ENCODE measurements at regions not wholly inside any gene's neighbourhood (a gene's known extent, or its start where the extent isn't known, plus 50 kb on each side); places are given as distances from the start of the nearest gene placed in this dataset.

DNA sequence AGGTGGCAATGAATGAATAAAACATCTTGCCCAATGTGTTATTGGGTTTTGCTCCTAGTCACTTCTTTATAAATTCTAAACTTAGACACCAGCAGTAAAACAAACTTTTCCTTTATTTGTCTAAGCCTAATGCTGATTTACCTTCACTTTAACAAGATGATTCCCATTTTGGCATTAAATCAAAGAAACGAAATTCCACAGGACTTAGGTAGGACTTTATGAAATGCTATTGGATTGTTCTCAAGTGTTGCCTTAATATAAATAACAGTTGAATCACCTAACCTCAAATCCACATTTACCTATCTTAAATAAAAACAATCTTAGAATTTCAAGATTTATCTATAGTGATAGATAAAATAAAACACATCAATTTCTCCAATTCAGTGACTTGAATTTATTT lies 831.8 kb downstream of the EPHA7 start:
- no peak overlapping the region for H3K9ac ChIP-seq (replicated peaks in 1 of 4; ENCODE audit: extremely low read depth in 1 of 4, low read depth in 3 of 4, low read length in 3 of 4)
- POLR2A ChIA-PET (ENCODE audit: partially characterized antibody): no interaction called here
- no peak overlapping the region for H3K14ac ChIP-seq (ENCODE audit: insufficient read length)
- no peak overlapping the region for H2BK15ac ChIP-seq (ENCODE audit: low read length)
- WGBS, 2 experiments (ENCODE audit: extremely low coverage in 1 of 2, insufficient coverage in 1 of 2, insufficient read length in 1 of 2, insufficient replicate concordance in 2 of 2, low coverage in 1 of 2, low lambda C conversion rate in 2 of 2, missing lambda C conversion rate in 1 of 2): 84% methylated on average over 1 of the region's 1 CpG; no CpG with 5 or more reads in 1 of the 2 experiments
- no peak overlapping the region for H2BK12ac ChIP-seq (ENCODE audit: low read depth, low read length)
- no peak overlapping the region for H2BK120ac ChIP-seq (replicated peaks; ENCODE audit: low read depth, low read length)
- H3K18ac ChIP-seq (ENCODE audit: extremely low read depth, low read length): no peak overlapping the region
- no peak overlapping the region for H2BK5ac ChIP-seq (ENCODE audit: low read depth, low read length)
- H3K4me3 ChIP-seq (ENCODE audit: extremely low read depth in 1 of 4, insufficient read depth in 2 of 4, low read depth in 3 of 4, low read length in 4 of 4): no peak overlapping the region
- H3K79me2 ChIP-seq (ENCODE audit: control insufficient read depth in 1 of 2, insufficient read depth in 2 of 2, low read length in 2 of 2): no peaks in the 10 kb centered on the region
- DNase-seq (ENCODE audit: low read depth in 1 of 2, low spot score in 2 of 2) (no peak), FAIRE-seq (no peak)
- no peaks in the 10 kb centered on the region for H4K20me1 ChIP-seq (replicated peaks in 1 of 2; ENCODE audit: control insufficient read depth in 1 of 2, insufficient read depth in 2 of 2, low read length in 2 of 2)
- H3K9me3 ChIP-seq (ENCODE audit: insufficient read depth in 2 of 2, low read depth in 1 of 2, low read length in 1 of 2): no peaks in the 10 kb centered on the region
- H3K56ac ChIP-seq (replicated peaks; ENCODE audit: insufficient read length, low read depth, low read length): no peak overlapping the region
- no peak overlapping the region for H2AK5ac ChIP-seq (ENCODE audit: low read depth, low read length)
- H3K27ac ChIP-seq (ENCODE audit: low read depth, low read length): no peak overlapping the region
- H3K27me3 ChIP-seq (replicated peaks in 1 of 4; ENCODE audit: control insufficient read depth in 3 of 4, extremely low read depth in 1 of 4, insufficient read depth in 3 of 4, low read length in 3 of 4): no peaks in the 10 kb centered on the region
- H2BK20ac ChIP-seq (ENCODE audit: low read length): no peak overlapping the region
- no peak overlapping the region for H3K4ac ChIP-seq (replicated peaks; ENCODE audit: insufficient read length, low read depth, low read length)
- no peak overlapping the region for H3K4me2 ChIP-seq (ENCODE audit: insufficient read depth in 1 of 2, low read depth in 2 of 2, low read length in 2 of 2)
- no peaks in the 10 kb centered on the region; the same call in 1 of the 2 replicates for H3K23me2 ChIP-seq (ENCODE audit: low read depth, low read length)
- no peaks in the 10 kb centered on the region for H3K36me3 ChIP-seq (ENCODE audit: control insufficient read depth in 2 of 4, insufficient read depth in 4 of 4, low read length in 3 of 4)
- H4K91ac ChIP-seq (replicated peaks; ENCODE audit: insufficient read length, low read length): no peak overlapping the region
- no peaks in the 10 kb centered on the region for H3K79me1 ChIP-seq (ENCODE audit: low read depth, low read length)
- no peak overlapping the region for H4K5ac ChIP-seq (ENCODE audit: insufficient read length, low read depth, low read length)
- CTCF ChIA-PET (ENCODE audit: partially characterized antibody): no interaction called here
- H3K23ac ChIP-seq (ENCODE audit: insufficient read length): no peak overlapping the region
- no peak overlapping the region for H2AFZ ChIP-seq (ENCODE audit: low read length)
- no peak overlapping the region for H4K8ac ChIP-seq (ENCODE audit: extremely low read depth, insufficient read depth, low read length)
- H3K4me1 ChIP-seq (replicated peaks in 1 of 4; ENCODE audit: control insufficient read depth in 3 of 4, insufficient read depth in 4 of 4, low read length in 3 of 4): no peaks in the 10 kb centered on the region
- TF ChIP-seq, protein P1, sequence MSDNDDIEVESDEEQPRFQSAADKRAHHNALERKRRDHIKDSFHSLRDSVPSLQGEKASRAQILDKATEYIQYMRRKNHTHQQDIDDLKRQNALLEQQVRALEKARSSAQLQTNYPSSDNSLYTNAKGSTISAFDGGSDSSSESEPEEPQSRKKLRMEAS (IDR thresholded peaks at IDR 0.05): no peak
- TF ChIP-seq RXRA (IDR thresholded peaks at IDR 0.05; ENCODE audit: insufficient read depth, low read depth, low read length) (no peak), RAD21 (IDR thresholded peaks at IDR 0.05 in 1 of 2, conservative IDR thresholded peaks at IDR 0.05 in 1 of 2; ENCODE audit: low read depth in 2 of 2, low read length in 2 of 2) (no peak), EP300 (IDR thresholded peaks at IDR 0.05; ENCODE audit: borderline replicate concordance in 1 of 2, low read depth in 2 of 2, low read length in 2 of 2) (no peak), TCF12 (IDR thresholded peaks at IDR 0.05; ENCODE audit: low read depth, low read length) (no peak), NRF1 (IDR thresholded peaks at IDR 0.05; ENCODE audit: low read depth, low read length) (no peak), SP4 (IDR thresholded peaks at IDR 0.05; ENCODE audit: low read length) (no peak), KDM1A (IDR thresholded peaks at IDR 0.05; ENCODE audit: borderline replicate concordance, low read length) (no peak), NANOG (IDR thresholded peaks at IDR 0.05; ENCODE audit: insufficient read depth, low read depth, low read length, poor library complexity, severe bottlenecking) (no peak), CEBPB (IDR thresholded peaks at IDR 0.05; ENCODE audit: low read depth, low read length) (no peak), FOSL1 (IDR thresholded peaks at IDR 0.05; ENCODE audit: insufficient read depth, low read depth, low read length) (no peak)
- TF ChIP-seq, protein P2, sequence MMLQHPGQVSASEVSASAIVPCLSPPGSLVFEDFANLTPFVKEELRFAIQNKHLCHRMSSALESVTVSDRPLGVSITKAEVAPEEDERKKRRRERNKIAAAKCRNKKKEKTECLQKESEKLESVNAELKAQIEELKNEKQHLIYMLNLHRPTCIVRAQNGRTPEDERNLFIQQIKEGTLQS (IDR thresholded peaks at IDR 0.05; ENCODE audit: insufficient read depth, low read depth, low read length): no peak
- TF ChIP-seq, protein P3, sequence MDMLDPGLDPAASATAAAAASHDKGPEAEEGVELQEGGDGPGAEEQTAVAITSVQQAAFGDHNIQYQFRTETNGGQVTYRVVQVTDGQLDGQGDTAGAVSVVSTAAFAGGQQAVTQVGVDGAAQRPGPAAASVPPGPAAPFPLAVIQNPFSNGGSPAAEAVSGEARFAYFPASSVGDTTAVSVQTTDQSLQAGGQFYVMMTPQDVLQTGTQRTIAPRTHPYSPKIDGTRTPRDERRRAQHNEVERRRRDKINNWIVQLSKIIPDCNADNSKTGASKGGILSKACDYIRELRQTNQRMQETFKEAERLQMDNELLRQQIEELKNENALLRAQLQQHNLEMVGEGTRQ (IDR thresholded peaks at IDR 0.05; ENCODE audit: low read length): no peak

Measured in H1 (cell line).